NCI-H510A (cell line): ENCODE measurements at regions not wholly inside any gene's neighbourhood (a gene's known extent, or its start where the extent isn't known, plus 50 kb on each side); places are given as distances from the start of the nearest gene placed in this dataset.
"Not testable (repeated sequence)": the region's sequence is repeated elsewhere in the genome, so short reads cannot be mapped to it uniquely, and the experiment has no call there.

Source experiments
- DNase-seq: peaks from one replicate; lab custom pipeline; 2025; lab: John Stamatoyannopoulos, UW

DNA sequence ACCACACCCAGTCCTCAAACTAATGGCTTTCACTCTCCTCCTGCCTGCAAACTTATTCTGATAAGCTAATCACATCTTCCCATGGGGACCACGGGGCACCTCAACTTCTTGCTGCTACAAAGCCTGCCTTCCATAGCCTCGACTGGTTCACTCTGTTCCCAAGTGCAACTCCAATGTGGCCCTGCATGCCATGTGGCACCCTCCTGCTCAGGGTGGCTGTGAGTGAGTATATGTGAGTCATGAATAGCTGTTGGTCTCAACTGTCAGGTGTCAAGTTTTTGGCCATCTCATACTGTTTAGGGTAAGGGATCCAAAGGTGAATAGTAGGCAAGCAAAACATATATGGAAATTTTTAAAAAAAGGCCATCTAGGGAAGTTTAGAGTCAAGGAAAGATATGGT lies 276.1 kb upstream of the DCC start:
- no peak for DNase-seq

GRCh38 chr18:52069201-52069600 lies 270.8 kb upstream of the DCC start:
- DNase-seq = no peak

DNA sequence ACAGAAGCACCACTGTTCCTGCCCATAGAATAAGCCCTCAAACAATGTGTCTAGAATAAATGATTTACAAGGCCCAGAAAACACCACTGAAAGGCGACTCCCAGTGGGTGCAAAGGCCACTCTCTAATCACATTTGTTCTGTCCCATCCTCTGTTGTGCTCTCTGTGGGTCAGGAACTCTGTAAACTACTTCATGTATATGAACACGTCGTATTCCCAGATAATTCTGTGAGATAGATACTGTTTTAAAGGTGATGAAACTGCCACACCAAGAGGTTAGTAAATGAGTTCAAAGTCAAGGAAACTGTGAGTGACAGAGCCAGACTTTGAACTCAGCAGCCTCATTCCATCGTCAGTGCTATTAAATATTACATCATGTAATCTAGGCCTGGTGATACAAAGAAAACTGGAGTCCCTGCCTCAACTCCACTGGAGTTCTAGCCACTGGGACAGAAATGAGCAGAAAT lies 269.7 kb upstream of the DCC start:
- no peak for DNase-seq

DNA sequence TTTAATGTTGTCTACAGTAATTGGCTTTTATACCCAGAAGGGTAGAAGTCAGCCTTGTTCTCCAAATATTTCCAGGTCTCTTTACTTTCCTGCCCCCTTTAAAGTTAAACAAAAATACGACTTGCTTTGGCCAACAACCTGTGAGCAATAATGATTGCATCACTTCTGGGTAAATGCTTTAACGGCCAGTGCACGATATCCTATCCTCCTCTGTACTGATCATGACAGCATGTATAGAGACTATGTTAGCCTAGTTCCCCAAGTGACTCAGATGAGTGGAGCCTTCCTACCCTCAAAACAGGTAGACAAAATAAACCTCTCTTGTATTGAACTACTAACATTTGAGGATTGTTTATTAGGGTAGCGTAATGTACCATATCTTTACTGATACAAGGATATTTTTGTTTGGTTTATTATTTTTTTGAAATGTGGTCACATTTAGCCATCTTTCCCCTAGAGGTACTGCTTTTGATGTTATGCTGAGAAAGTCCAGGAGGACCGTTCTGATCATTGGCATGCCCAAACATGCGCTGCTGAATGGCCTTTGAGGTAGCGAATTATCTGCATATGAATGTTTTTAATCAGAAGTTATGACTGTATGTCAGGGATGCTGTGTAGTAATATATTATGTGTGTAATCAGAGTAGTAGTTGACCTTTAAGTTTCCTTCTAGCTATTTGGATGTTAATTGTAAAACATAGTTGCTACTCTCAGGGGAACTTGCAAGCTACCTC lies 262.6 kb upstream of the DCC start:
- no peak for DNase-seq

GRCh38 chr18:52082246-52082645 lies 257.8 kb upstream of the DCC start:
- DNase-seq = no peak

DNA sequence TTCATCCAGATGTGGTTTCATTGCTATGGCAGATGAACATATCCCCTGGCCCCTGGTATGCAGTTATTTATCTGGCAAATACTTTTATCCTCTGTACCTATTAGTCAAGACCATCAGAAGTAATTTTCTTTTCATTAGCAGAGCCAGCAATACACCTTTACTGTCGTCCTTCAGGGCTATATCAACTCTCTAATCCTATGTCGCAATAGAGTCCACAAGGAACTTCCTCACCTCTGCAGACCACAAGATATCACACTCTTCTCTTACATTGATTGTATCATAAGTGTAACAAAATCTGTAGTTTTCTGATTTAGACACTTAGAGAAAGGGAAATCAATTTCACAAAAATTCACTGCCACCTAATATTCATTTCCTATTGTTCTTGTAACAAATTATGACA lies 252.9 kb upstream of the DCC start:
- DNase-seq = no peak

DNA sequence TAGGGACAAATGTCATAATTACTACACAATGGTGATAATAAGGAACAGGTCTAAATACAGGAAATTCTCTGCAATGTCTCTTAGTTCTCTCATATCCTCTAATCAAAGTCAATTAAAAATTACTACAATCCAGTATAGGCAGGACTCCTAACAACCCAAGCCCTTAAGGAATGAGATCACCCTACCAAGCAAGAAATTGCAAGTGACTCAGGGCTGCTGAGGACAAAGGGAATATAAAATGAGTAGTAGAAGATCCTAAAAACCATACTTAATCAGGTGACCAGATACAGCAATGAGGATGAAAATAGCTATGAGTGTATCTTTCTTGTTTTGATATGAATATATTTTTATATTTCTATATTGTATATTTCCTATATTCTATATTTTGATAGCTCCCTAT lies 250.0 kb upstream of the DCC start:
- DNase-seq = no peak

DNA sequence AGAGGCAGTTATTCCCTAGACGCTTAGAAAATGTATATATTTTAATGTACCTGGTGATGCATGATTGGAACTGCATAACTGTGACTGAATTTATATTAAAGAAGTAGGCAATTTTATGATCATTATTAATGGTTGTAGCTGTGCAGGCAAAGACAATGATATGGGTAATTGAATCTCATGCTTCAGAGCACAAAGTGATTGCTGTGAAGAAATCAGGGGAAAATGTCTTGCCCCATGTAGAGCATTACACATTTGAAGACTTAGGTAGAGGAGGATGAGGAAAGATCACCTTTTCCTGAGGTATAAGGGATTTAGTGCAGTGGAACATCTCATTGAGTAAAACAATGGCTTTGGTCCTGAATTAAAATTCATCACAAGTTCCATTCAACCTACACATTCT lies 246.8 kb upstream of the DCC start:
- no peak for DNase-seq

- DNase-seq = no peak
Measured at GRCh38 chr18:52118684-52119083, 221.3 kb upstream of the DCC start.

DNA sequence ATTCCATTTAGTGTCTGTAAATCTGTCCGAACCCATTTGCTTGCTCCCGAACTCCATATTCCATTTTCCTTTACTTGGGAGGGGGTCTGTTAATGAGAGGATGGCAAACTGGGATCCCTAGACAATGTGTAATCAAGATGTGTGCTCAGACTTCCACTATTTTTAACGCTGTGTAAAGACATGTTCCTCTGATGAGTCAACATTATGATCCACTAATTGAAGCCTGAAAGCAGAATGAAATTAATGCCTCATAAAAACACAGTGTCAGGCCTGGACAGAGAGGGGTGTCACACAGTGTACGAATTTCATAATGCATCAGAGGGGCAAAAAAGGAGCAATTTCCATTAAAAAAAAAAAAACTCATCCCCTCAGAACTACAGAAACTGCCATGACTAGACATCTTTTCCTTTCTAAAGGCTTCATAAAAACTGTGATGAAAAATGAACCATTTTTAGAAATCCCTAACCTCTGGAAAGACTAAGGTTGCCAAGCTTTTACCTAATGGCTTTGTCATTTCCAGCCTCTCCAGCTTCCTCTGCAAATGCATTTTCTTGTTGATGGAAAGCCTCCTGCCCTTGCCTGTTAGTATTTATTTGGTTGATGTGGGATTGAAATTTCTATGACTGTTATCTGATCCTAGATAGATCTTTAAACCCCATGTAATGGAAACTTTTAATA lies 209.2 kb upstream of the DCC start:
- no peak for DNase-seq

DNA sequence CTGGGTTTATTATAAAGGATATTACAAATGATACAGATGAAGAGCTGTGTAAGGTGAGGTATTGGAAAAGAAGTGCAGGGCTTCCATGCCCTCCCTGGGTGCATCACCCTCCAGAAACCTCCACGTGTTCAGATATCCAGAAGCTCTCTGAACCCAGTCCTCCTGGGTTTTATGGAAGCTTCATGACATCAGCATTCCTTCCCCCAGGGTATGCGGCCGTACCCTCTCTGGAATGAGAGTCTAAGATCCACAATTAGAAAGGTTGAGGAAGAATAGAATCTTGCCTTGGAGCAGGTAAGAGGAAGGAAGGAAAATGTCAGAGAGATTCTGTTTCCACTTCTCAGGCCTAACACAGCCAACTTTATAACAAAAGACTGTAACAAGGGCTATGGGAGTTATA lies 208.2 kb upstream of the DCC start:
- DNase-seq = no peak

DNA sequence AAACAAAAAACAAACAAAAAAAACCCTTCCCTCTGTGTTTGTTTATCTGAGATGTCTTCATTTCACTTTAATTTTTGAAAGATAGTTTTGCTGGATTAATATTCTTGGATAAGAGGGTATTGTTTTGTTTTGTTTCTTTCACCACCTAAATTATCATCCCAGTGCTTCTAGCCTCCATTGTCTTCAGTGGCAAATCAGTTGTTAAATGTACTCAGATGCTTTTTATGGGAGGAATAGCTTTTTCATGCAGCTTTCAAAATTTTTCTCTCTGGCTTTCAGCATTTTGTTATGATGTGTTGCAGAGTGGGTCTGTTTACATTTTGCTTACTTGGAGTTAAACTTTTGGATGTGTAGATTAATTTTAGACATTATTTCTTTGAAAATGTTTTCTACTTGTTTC lies 203.5 kb upstream of the DCC start:
- no peak for DNase-seq

GRCh38 chr18:52140986-52141385 lies 199.0 kb upstream of the DCC start:
- no peak for DNase-seq

DNA sequence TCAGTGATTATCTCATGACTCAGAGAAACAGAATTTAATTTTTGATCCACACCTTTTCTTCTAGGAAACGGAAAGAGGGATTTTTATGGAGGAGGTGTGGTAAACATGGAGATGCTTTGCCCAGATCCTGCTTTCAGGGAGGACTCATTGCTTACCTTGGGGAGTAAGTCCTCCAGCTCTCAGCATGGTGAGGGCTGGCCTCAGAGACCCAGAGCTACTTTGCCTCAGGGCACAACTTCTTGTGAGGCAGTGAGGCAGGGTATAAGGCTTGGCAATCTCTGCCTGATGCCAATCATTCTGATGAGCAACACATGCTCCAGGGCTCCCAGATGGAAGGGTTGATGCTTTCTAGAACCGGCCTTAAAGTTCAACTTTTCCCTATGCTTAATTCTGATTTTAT lies 189.9 kb upstream of the DCC start:
- DNase-seq = no peak

DNA sequence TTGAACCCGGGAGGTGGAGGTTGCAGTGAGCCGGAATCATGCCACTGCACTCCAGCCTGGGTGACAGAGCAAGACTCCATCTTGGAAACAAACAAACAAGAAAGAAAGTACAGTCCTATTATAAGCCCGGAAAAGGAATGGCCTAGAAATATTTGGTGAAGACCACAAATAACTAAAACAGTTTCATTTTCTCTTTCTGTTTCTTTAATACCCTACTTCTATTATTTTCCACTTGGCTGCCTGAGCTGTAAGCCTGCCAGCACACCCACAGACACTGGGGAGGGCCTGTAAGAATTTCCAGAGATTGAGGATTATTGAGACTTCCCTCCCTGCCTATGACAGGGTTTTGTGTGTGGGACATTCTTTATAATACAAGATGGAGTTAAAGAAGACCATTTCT lies 188.0 kb upstream of the DCC start:
- no peak for DNase-seq

GRCh38 chr18:52156166-52156565 lies 183.8 kb upstream of the DCC start:
- no peak for DNase-seq

- DNase-seq = no peak
Measured at GRCh38 chr18:52160636-52161035, 179.4 kb upstream of the DCC start.

- DNase-seq = no peak
Measured at GRCh38 chr18:52163478-52163877, 176.5 kb upstream of the DCC start.

- DNase-seq = not testable (repeated sequence)
Measured at GRCh38 chr18:52168131-52168530, 171.9 kb upstream of the DCC start.

- DNase-seq = no peak
Measured at GRCh38 chr18:52174220-52174619, 165.8 kb upstream of the DCC start.

GRCh38 chr18:52175406-52175805 lies 164.6 kb upstream of the DCC start:
- DNase-seq = no peak

DNA sequence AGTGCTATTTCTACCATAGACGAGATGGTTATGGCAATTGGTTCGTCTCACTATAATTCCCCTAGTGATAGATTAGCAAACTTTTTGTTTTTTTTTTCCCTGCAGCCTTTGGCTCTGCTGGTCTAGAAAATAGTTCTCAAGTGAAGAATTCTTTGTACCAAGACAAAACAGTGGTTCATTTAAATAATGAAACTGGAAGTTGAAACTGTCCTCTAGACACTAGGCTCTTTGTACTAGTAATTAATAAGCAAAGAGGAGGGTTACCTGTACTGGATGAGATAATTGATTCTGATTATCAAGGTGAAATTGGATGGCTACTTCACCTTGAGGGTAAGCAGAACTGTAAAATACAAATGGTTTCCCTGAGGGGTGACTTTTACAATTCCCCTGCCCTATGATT lies 156.9 kb upstream of the DCC start:
- no peak for DNase-seq

DNA sequence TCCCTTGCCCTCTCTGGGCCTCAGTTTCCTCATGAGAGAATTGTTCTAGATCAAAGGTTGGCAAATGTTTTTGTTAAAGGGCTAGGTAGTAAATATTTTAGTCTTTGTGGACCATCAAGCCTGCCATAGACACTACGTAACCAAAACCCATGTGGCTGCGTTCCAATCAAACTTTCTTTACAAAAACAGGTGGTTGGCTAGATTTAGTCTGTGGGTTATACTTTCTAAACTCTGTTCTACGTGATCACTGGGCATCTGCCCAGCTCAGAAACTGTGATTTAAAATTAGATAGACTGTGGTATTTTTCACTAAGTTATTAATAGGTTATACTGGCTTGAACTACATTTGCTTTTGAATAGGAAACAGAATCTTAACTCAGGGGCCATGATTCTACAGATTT lies 149.8 kb upstream of the DCC start:
- no peak for DNase-seq

DNA sequence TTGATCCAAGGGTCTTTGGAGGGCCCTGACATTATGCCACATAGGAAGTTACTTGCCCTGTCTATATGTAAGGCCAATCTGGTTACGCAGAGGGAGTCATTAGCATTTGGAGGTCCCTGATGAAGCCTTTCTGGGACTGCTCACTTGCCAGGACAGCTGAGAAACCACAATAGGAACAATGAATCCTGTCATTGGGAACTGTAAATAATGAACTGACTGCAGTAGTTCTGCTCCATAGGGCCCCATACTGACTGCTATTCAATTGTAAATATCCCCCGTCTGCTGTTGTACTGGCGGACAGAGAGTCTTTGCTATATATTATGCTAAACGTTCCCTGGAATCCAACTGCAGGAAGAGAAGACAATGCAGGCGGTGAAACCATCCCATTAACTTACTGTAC lies 149.4 kb upstream of the DCC start:
- no peak for DNase-seq
